ENCODE measurements at regions not wholly inside any gene's neighbourhood (a gene's known extent, or its start where the extent isn't known, plus 50 kb on each side); places are given as distances from the start of the nearest gene placed in this dataset.
"Not testable (repeated sequence)": the region's sequence is repeated elsewhere in the genome, so short reads cannot be mapped to it uniquely, and the experiment has no call there.

DNA sequence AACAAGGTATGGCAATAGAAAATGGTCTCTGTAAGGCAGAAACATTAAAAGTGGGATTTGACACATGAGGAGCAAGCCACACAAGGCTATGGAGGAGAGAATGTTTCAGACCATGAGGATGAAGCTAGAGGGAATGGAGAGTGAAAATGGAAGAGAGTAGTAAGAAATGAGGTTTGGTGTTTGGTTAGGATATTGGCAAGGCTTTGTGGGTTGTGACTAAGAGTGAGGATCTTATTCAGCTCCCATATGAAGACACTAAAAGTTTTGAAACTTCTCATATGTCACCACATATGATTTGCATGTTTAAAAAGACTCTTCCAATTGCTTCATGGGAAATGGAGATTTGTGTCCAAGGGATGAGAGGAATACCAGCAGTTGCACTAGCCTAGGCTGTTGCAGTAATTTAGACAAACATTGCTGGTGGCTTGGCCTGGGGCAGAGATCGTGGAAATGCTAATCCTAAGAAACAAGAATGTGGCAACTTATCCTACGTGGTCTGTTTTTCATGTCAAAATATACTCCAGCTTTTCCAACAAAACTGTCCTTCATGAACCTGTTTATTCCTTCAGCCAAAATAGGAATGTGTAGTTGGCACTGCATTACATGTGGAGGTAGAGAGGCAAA, 749.0 kb downstream of the PDCD6IP start:
- DNase-seq, result no peak

- no peak for DNase-seq
Measured at GRCh38 chr3:34567266-34567665, 768.8 kb downstream of the PDCD6IP start.

- no peak for DNase-seq
Measured at GRCh38 chr3:34568766-34569165, 770.3 kb downstream of the PDCD6IP start.

GRCh38 chr3:34569437-34569836, 771.0 kb downstream of the PDCD6IP start:
- DNase-seq, result no peak

DNA sequence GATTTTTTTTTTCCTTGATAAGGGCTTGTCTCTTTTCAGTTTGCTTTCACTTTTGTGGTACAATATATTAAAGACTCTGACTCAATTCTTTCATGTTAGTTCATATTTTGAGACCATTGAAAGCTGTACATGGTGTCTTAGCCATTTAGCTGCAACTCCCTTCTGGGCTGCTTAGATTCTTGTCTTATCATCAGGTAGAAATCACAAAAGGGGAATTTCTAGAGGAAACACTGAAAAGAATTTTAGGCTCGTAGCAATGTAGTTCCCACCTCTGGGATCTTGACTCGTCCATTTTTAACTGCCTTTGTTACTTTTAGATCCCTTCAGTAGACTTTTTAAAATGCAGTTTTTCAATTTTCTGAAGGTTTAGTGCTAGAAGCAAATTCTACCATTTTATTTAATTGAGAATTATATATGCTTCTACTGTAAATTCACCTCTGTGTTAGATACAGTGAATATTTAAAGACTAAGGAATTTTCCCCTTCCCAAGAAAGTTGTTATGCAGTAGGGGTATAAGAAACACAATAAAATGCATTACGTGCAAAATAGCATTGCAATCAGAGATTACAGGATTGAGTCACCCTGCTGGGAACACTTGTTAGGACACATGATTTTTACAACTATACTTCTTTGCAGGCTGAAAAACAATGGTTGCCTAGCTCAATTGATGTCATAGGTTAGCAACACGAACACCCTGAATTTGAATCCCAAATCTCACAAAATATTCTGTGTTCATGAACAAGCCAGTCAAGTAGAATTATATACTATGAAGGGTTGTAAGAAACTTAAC, 772.7 kb downstream of the PDCD6IP start:
- DNase-seq, result no peak

- DNase-seq, result no peak
Measured at GRCh38 chr3:34571714-34572113, 773.3 kb downstream of the PDCD6IP start.

- no peak for DNase-seq
Measured at GRCh38 chr3:34575776-34576175, 777.3 kb downstream of the PDCD6IP start.

DNA sequence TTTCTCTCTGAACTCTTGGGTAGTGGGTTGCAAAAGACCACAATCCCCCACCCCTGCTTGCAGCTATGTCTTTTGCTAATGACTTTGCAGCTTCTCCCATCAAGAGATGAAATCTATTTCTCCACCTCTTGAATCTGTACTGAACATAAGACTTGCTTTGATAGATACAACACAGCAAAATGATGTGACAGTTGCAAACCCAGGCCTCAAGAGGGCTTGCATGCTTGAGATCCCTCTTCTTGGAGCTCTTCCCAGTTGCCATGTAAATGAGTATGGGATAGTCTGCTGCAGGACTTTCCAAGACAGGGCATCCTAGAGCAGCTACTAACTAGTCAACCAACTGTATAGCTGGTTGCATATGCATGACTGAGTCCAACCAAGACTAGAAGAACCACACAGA, 783.6 kb downstream of the PDCD6IP start:
- no peak for DNase-seq

DNA sequence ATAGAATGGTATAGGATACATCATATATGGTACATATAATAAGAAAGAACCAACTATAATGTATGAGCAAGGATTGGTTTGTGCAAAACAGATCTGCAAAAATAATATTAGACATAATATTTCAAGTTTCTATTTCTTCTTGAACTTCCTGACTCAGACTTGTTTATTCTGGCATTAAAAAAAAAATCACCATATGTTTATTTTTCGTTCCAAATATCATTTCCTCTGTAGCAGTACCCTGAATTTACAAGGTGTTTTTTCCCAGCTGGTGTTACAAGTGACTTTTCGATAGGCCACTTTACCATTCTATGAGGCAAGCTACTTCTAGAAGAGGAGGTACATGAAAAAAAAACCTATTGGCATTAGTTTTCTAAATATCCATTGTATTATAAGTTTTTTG, 785.0 kb downstream of the PDCD6IP start:
- DNase-seq, result no peak

DNA sequence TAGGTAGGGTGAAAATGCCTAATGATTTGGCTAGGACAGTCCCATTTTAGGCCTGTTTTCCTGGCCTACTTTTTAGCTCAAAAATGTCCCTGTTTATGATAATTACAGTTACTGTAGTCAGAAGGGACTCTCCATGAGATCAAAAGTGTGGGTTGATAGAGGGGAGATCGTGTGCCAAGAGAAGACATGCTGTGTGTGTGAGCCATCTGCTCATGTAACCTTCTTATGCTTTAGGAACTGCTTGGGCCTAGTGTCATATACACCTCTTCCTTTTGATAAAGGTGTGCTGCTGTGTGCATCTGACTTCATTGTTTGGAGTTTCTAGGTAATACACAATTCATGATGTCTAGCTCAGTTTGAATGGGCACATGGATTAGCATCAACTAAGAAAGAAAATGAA, 786.5 kb downstream of the PDCD6IP start:
- DNase-seq, result no peak

DNA sequence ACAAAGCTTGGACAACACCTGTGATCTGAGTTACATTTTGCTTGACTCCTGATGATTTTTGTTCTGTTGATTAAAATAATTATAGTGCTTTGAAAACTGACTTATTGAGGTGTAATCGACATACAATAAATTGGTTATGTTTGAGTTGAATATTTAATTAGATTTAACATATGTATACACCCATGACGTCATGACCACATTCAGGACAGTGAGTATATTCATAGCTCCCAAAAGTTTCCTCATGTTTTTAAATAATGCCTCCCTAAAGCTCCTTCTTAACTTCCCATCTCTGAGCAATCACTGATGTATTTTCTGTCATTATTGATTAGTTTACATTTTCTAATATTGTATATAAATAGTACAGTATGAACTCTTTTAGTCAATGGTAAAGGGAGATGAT, 801.2 kb downstream of the PDCD6IP start:
- no peak for DNase-seq

GRCh38 chr3:34619990-34620389, 821.6 kb downstream of the PDCD6IP start:
- no peak for DNase-seq

DNA sequence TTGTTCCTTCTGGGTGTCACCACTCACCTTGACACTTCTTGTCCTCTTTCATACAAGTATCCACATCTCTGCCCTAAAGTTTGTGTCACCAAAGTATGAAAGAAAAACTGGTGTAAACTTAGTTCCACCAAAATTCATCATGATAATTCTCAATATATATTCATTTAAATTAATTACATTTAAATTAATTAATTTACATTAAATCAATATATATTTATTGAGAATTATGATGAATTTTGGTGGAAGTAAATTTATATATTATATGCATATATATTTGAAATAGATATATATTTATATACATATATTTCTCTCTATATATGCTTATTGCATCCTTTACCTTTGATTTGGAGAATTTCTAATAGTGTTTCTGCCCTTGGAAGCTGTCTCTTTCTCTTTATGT, 828.3 kb downstream of the PDCD6IP start:
- DNase-seq, result no peak

GRCh38 chr3:34634939-34635338, 836.5 kb downstream of the PDCD6IP start:
- no peak for DNase-seq

GRCh38 chr3:34635352-34635850, 837.0 kb downstream of the PDCD6IP start:
- DNase-seq, result no peak

- DNase-seq, result no peak
Measured at GRCh38 chr3:34646911-34647460, 848.6 kb downstream of the PDCD6IP start.

- DNase-seq, result no peak
Measured at GRCh38 chr3:34650131-34650530, 851.7 kb downstream of the PDCD6IP start.

DNA sequence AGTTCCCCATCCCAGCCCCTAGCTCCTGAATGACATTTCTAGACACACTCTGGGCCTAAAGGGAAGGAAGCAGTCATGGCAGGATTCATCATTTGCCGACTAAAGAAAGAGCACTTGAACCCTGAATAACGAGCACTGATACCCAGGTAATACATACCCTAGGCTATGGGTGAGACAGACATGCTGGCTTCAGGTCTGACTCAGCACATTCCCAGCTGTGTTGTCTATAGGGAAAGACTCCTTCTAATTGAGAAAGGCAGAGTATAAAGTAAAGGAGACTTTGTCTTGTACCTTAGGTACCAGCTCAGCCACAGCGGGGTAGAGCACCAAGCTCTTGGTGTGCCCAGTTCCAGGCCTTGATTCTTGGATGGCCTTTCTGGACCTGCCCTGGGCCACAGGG, 870.5 kb downstream of the PDCD6IP start:
- no peak for DNase-seq

GRCh38 chr3:34669490-34669889, 871.1 kb downstream of the PDCD6IP start:
- no peak for DNase-seq

GRCh38 chr3:34675383-34676120, 877.1 kb downstream of the PDCD6IP start:
- DNase-seq, result no peak

- no peak for DNase-seq
Measured at GRCh38 chr3:34676436-34676835, 878.0 kb downstream of the PDCD6IP start.

- DNase-seq, result no peak
Measured at GRCh38 chr3:34678575-34678974, 880.1 kb downstream of the PDCD6IP start.

GRCh38 chr3:34679055-34679454, 880.6 kb downstream of the PDCD6IP start:
- DNase-seq, result not testable (repeated sequence)

DNA sequence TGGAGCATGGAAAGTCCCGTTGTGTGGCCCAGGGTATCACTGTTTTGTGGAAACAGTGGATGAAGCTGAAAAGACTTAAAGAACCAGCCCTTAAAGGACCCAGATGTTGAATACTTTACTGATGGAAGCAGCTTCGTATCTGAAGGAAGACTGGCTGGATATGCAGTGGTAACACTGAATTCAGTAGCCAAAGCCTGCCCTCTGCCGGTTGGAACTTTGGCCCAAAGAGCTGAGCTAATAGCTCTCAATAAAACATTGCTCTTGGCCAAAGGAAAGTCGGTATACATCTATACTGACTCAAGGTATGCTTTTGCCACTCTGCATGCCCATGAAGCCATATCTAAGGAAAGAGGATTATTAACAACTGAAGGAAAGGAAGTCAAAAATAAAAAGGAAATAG, 885.4 kb downstream of the PDCD6IP start:
- peak; percentile 33 for DNase-seq
